Liver (tissue), 3 donors: ENCODE measurements at regions not wholly inside any gene's neighbourhood (a gene's known extent, or its start where the extent isn't known, plus 50 kb on each side); places are given as distances from the start of the nearest gene placed in this dataset.

ENCODE experiments used
- ATF3 ChIP-seq: IDR thresholded peaks from 2 replicates; pipeline ENCODE4 v1.6.1; 2016; ENCODE audit warnings: antibody characterized with exemption
- CTCF ChIP-seq: fragments of 150-350 bp; IDR thresholded peaks from 2 replicates; pipeline ENCODE4 v1.5.1; 2017; ENCODE audit warnings: improper control_type of control experiment, low read depth, low read length; ENCODE audit not compliant: missing input control
- JUND ChIP-seq, 2 donors: IDR thresholded peaks; 2 replicates each; pipeline ENCODE4 v1.6.1; 2016; ENCODE audit warnings: antibody characterized with exemption in 2 of 2
- TAF1 ChIP-seq: conservative IDR thresholded peaks from 2 replicates; pipeline ENCODE4 v1.6.1; 2016; ENCODE audit warnings: antibody characterized with exemption, mild to moderate bottlenecking
- donor health status: healthy.
- donor health status: healthy.

GRCh38 chr3:150329408-150329807 is 78.7 kb upstream of the TSC22D2 start:
- no peak for TF ChIP-seq CTCF
- TF ChIP-seq JUND (IDR thresholded peaks at IDR 0.05): no peak
- no peak for TF ChIP-seq TAF1
- no peak for TF ChIP-seq ATF3
